DND-41 (cell line): ENCODE measurements at regions not wholly inside any gene's neighbourhood (a gene's known extent, or its start where the extent isn't known, plus 50 kb on each side); places are given as distances from the start of the nearest gene placed in this dataset.

ENCODE experiments used
- EZH2 ChIP-seq: IDR thresholded peaks from 3 replicates; pipeline ENCODE4 v1.6.1; 2012; ENCODE audit warnings: borderline replicate concordance, low read depth, mild to moderate bottlenecking, moderate library complexity, low read length, inconsistent platforms; ENCODE audit not compliant: severe bottlenecking
- TF ChIP-seq, protein P1 (sequence below): IDR thresholded peaks from 2 replicates; pipeline ENCODE4 v1.5.1; 2012; ENCODE audit warnings: borderline replicate concordance, low read length, moderate library complexity, mild to moderate bottlenecking; ENCODE audit not compliant: poor library complexity, severe bottlenecking; ENCODE audit errors: extremely low read depth

- TF ChIP-seq, protein P1, sequence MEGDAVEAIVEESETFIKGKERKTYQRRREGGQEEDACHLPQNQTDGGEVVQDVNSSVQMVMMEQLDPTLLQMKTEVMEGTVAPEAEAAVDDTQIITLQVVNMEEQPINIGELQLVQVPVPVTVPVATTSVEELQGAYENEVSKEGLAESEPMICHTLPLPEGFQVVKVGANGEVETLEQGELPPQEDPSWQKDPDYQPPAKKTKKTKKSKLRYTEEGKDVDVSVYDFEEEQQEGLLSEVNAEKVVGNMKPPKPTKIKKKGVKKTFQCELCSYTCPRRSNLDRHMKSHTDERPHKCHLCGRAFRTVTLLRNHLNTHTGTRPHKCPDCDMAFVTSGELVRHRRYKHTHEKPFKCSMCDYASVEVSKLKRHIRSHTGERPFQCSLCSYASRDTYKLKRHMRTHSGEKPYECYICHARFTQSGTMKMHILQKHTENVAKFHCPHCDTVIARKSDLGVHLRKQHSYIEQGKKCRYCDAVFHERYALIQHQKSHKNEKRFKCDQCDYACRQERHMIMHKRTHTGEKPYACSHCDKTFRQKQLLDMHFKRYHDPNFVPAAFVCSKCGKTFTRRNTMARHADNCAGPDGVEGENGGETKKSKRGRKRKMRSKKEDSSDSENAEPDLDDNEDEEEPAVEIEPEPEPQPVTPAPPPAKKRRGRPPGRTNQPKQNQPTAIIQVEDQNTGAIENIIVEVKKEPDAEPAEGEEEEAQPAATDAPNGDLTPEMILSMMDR: no peak
- TF ChIP-seq EZH2: no peak
Measured at GRCh38 chr4:32140636-32141035, 1420.5 kb downstream of the PCDH7 start.
